SH-SY5Y (cell line): ENCODE measurements at regions not wholly inside any gene's neighbourhood (a gene's known extent, or its start where the extent isn't known, plus 50 kb on each side); places are given as distances from the start of the nearest gene placed in this dataset.

Source experiments
- GATA2 ChIP-seq: IDR thresholded peaks from 2 replicates; pipeline ENCODE4 v1.6.1; 2011; ENCODE audit warnings: mild to moderate bottlenecking, low read depth, low read length
- GATA3 ChIP-seq: IDR thresholded peaks from 2 replicates; pipeline ENCODE4 v1.6.1; 2011; ENCODE audit warnings: low read depth, mild to moderate bottlenecking, low read length, moderate library complexity

GRCh38 chr7:49669285-49669684 lies 104.2 kb upstream of the VWC2 start:
- TF ChIP-seq GATA2 (no peak), GATA3 (no peak)
